ENCODE measurements at regions not wholly inside any gene's neighbourhood (a gene's known extent, or its start where the extent isn't known, plus 50 kb on each side); places are given as distances from the start of the nearest gene placed in this dataset.

DNA sequence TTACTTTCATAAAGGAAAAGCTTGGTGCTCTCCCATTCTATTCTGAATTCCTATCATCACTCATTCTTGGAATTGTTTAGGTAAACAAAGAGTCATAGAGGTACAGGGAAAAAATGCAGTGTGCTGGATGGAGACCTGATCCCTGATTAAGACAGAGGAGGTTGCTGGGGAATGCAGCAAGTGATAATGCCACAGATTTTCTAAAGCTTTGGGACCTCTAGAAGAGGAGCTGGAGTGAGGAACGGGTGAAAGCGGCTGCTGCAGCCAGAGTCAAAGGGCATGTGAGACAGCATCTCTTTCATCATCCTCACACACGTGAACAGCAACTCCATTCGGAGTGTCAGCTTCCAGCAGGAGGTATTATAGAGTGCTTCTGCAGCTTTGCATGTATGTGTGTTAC lies 54.9 kb upstream of the DIPK1A start:
- CTCF ChIA-PET: no interaction called here
- BruUV-seq (replicated peaks): no TSS peak
- TF ChIP-seq, protein P1, sequence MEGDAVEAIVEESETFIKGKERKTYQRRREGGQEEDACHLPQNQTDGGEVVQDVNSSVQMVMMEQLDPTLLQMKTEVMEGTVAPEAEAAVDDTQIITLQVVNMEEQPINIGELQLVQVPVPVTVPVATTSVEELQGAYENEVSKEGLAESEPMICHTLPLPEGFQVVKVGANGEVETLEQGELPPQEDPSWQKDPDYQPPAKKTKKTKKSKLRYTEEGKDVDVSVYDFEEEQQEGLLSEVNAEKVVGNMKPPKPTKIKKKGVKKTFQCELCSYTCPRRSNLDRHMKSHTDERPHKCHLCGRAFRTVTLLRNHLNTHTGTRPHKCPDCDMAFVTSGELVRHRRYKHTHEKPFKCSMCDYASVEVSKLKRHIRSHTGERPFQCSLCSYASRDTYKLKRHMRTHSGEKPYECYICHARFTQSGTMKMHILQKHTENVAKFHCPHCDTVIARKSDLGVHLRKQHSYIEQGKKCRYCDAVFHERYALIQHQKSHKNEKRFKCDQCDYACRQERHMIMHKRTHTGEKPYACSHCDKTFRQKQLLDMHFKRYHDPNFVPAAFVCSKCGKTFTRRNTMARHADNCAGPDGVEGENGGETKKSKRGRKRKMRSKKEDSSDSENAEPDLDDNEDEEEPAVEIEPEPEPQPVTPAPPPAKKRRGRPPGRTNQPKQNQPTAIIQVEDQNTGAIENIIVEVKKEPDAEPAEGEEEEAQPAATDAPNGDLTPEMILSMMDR (IDR thresholded peaks at IDR 0.05): no peak
- TF ChIP-seq TCF7L2 (IDR thresholded peaks at IDR 0.05; ENCODE audit: low read depth, low read length) (no peak), SIN3A (IDR thresholded peaks at IDR 0.05; ENCODE audit: borderline replicate concordance, insufficient read depth, low read depth, low read length) (no peak), POLR2AphosphoS5 (IDR thresholded peaks at IDR 0.05; ENCODE audit: low read depth, low read length) (no peak)
- TF ChIP-seq, protein P2, sequence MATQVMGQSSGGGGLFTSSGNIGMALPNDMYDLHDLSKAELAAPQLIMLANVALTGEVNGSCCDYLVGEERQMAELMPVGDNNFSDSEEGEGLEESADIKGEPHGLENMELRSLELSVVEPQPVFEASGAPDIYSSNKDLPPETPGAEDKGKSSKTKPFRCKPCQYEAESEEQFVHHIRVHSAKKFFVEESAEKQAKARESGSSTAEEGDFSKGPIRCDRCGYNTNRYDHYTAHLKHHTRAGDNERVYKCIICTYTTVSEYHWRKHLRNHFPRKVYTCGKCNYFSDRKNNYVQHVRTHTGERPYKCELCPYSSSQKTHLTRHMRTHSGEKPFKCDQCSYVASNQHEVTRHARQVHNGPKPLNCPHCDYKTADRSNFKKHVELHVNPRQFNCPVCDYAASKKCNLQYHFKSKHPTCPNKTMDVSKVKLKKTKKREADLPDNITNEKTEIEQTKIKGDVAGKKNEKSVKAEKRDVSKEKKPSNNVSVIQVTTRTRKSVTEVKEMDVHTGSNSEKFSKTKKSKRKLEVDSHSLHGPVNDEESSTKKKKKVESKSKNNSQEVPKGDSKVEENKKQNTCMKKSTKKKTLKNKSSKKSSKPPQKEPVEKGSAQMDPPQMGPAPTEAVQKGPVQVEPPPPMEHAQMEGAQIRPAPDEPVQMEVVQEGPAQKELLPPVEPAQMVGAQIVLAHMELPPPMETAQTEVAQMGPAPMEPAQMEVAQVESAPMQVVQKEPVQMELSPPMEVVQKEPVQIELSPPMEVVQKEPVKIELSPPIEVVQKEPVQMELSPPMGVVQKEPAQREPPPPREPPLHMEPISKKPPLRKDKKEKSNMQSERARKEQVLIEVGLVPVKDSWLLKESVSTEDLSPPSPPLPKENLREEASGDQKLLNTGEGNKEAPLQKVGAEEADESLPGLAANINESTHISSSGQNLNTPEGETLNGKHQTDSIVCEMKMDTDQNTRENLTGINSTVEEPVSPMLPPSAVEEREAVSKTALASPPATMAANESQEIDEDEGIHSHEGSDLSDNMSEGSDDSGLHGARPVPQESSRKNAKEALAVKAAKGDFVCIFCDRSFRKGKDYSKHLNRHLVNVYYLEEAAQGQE (IDR thresholded peaks at IDR 0.05; ENCODE audit: insufficient read depth in 1 of 2, low read depth in 2 of 2, low read length in 1 of 2): no peak
- Histone ChIP-seq H3K27ac (ENCODE audit: low read length) (no peak overlapping the region), H3K36me3 (ENCODE audit: control insufficient read depth, insufficient read depth, low read length) (no peaks in the 10 kb centered on the region), H3K27me3 (ENCODE audit: control insufficient read depth, insufficient read depth, low read length) (no peaks in the 10 kb centered on the region), H3K4me1 (ENCODE audit: control insufficient read depth, insufficient read depth, low read length) (no peaks in the 10 kb centered on the region), H3K4me3 (ENCODE audit: low read depth in 2 of 2, low read length in 2 of 2) (no peak overlapping the region), H3K9me3 (ENCODE audit: control insufficient read depth, insufficient read depth, low read depth, low read length) (no peaks in the 10 kb centered on the region)
- in situ Hi-C loops (cut with HindIII; ENCODE audit: low pct_unique_long_range_greater_than_20kb, low sequenced_read_pairs): no loop called here
- ATAC-seq: no peak
- intact Hi-C loops (cut with micrococcal nuclease; ENCODE audit: unreplicated experiment): no loop called here
- no peak for DNase-seq (ENCODE audit: low read depth, low spot score)
- POLR2A ChIA-PET: interaction anchor here (0.5 kb wide), 1 partner anchor 70 kb away, joined by 6 read pairs; no protein-coding TSS in a partner anchor

DNA sequence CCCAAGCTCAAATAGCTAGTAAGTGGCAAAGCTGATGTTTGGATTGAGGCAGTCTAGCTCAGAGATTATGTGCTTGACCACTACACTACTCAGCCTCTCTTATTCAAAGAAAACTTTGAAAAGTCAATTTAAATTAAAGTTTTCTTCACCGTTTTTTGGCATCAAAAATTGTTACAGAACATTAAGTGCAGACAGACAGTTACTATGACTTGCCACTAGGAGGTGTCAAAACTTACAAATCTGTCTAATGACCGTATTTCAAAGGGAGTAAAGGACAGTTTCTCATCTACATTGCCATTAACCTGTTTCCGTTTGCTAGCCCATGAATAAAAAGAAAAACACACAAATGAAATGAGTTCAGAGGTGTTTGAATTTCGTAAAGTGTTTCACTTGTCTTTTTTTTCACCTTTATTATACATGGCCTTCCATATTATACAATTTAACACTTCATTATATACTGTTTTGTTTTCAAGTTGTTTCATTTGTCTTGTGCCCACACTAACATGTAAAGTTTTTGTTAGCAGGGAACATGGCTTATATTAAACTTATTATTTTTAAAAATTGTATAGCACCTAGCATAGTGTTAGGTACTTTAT lies 57.4 kb upstream of the MTF2 start:
- no peak overlapping the region for H3K4me3 ChIP-seq (ENCODE audit: low read depth in 2 of 2, low read length in 2 of 2)
- no peaks in the 10 kb centered on the region for H3K9me3 ChIP-seq (ENCODE audit: control insufficient read depth, insufficient read depth, low read depth, low read length)
- H3K27ac ChIP-seq (ENCODE audit: low read length): no peak overlapping the region
- in situ Hi-C loops (cut with HindIII; ENCODE audit: low pct_unique_long_range_greater_than_20kb, low sequenced_read_pairs): no loop called here
- ChIA-PET CTCF (no interaction called here), POLR2A (no interaction called here)
- no peaks in the 10 kb centered on the region for H3K36me3 ChIP-seq (ENCODE audit: control insufficient read depth, insufficient read depth, low read length)
- ATAC-seq (no peak), DNase-seq (ENCODE audit: low read depth, low spot score) (peak; percentile 33)
- no peaks in the 10 kb centered on the region for H3K4me1 ChIP-seq (ENCODE audit: control insufficient read depth, insufficient read depth, low read length)
- TF ChIP-seq, protein P1 (IDR thresholded peaks at IDR 0.05): peak; percentile 69; the same call in 1 of the 2 replicates
- no peak for TF ChIP-seq TCF7L2 (IDR thresholded peaks at IDR 0.05; ENCODE audit: low read depth, low read length)
- TF ChIP-seq, protein P2 (IDR thresholded peaks at IDR 0.05; ENCODE audit: insufficient read depth in 1 of 2, low read depth in 2 of 2, low read length in 1 of 2): no peak
- intact Hi-C loops (cut with micrococcal nuclease; ENCODE audit: unreplicated experiment): loop anchor here (1.0 to 5.0 kb wide), 2 partner anchors 41 to 281 kb away; no protein-coding TSS in a partner anchor
- H3K27me3 ChIP-seq (ENCODE audit: control insufficient read depth, insufficient read depth, low read length): no peaks in the 10 kb centered on the region
- BruUV-seq (replicated peaks): no TSS peak

Measured in Panc1 (cell line).